Liver (tissue), 8 donors: ENCODE measurements at regions not wholly inside any gene's neighbourhood (a gene's known extent, or its start where the extent isn't known, plus 50 kb on each side); places are given as distances from the start of the nearest gene placed in this dataset.

Experiments used
- DNase-seq: peaks from one replicate; pipeline ENCODE4 v3.0.0-alpha.2; 2017; ENCODE audit warnings: low spot score
- H3K27ac ChIP-seq, 2 donors: one replicate each; pipeline ENCODE4 v1.7.0; 2013; ENCODE audit warnings: inconsistent platforms in 2 of 2, low read length in 2 of 2, control low read depth in 1 of 2, low read depth in 1 of 2, mild to moderate bottlenecking in 1 of 2
- H3K27me3 ChIP-seq, 4 donors: one replicate each; pipeline versions ENCODE4 v1.6.1 to v1.7.0; 2013; ENCODE audit warnings: low read length in 3 of 4, inconsistent platforms in 1 of 4, mild to moderate bottlenecking in 1 of 4, moderate library complexity in 1 of 4; ENCODE audit not compliant: control insufficient read depth in 4 of 4, insufficient read depth in 4 of 4
- H3K36me3 ChIP-seq, 4 donors: one replicate each; pipeline versions ENCODE4 v1.6.1 to v1.7.0; 2013; ENCODE audit warnings: low read length in 3 of 4, mild to moderate bottlenecking in 3 of 4, low read depth in 1 of 4, moderate library complexity in 1 of 4; ENCODE audit not compliant: control insufficient read depth in 4 of 4, insufficient read depth in 3 of 4
- H3K4me1 ChIP-seq, 4 donors: one replicate each; pipeline versions ENCODE4 v1.6.1 to v1.7.0; 2013; ENCODE audit warnings: low read length in 3 of 4, mild to moderate bottlenecking in 3 of 4, moderate library complexity in 1 of 4; ENCODE audit not compliant: control insufficient read depth in 4 of 4, insufficient read depth in 4 of 4
- H3K4me3 ChIP-seq, 3 donors: one replicate each; pipeline versions ENCODE4 v1.6.1 to v1.7.0; 2013; ENCODE audit warnings: low read length in 3 of 3, control low read depth in 1 of 3, low read depth in 1 of 3, mild to moderate bottlenecking in 1 of 3
- H3K9ac ChIP-seq, 2 donors: one replicate each; pipeline ENCODE4 v1.7.0; 2013; ENCODE audit warnings: low read length in 2 of 2, mild to moderate bottlenecking in 2 of 2, moderate library complexity in 2 of 2, control low read depth in 1 of 2, low read depth in 1 of 2
- H3K9me3 ChIP-seq, 4 donors: one replicate each; pipeline versions ENCODE4 v1.6.1 to v1.7.0; 2013; ENCODE audit warnings: low read length in 3 of 4; ENCODE audit not compliant: control insufficient read depth in 4 of 4
- ATF3 ChIP-seq: IDR thresholded peaks from 2 replicates; pipeline ENCODE4 v1.6.1; 2016; ENCODE audit warnings: antibody characterized with exemption
- CTCF ChIP-seq: fragments of 150-350 bp; IDR thresholded peaks from 2 replicates; pipeline ENCODE4 v1.5.1; 2017; ENCODE audit warnings: improper control_type of control experiment, low read depth, low read length; ENCODE audit not compliant: missing input control
- EGR1 ChIP-seq, 2 donors: IDR thresholded peaks; 2 replicates each; pipeline ENCODE4 v1.6.1; 2016 to 2018; ENCODE audit warnings: antibody characterized with exemption in 2 of 2, low read depth in 2 of 2
- FOXA1 ChIP-seq: IDR thresholded peaks from 2 replicates; pipeline ENCODE4 v1.6.1; 2016; ENCODE audit warnings: antibody characterized with exemption
- FOXA2 ChIP-seq: IDR thresholded peaks from 2 replicates; pipeline ENCODE4 v1.6.1; 2016; ENCODE audit warnings: antibody characterized with exemption
- GABPA ChIP-seq, 2 donors: IDR thresholded peaks in 1 of 2; conservative IDR thresholded peaks in 1 of 2; 2 replicates each; pipeline ENCODE4 v1.6.1; 2016; ENCODE audit warnings: antibody characterized with exemption in 2 of 2, mild to moderate bottlenecking in 1 of 2, moderate library complexity in 1 of 2
- HNF4A ChIP-seq, 2 donors: conservative IDR thresholded peaks; 2 replicates each; pipeline ENCODE4 v1.6.1; 2016; ENCODE audit warnings: antibody characterized with exemption in 2 of 2, mild to moderate bottlenecking in 2 of 2
- HNF4G ChIP-seq: IDR thresholded peaks from 2 replicates; pipeline ENCODE4 v1.6.1; 2016; ENCODE audit warnings: antibody characterized with exemption
- JUND ChIP-seq, 2 donors: IDR thresholded peaks; 2 replicates each; pipeline ENCODE4 v1.6.1; 2016; ENCODE audit warnings: antibody characterized with exemption in 2 of 2
- MAX ChIP-seq: IDR thresholded peaks from 2 replicates; pipeline ENCODE4 v1.6.1; 2016; ENCODE audit warnings: antibody characterized with exemption
- NR2F2 ChIP-seq: IDR thresholded peaks from 2 replicates; pipeline ENCODE4 v1.6.1; 2016; ENCODE audit warnings: antibody characterized with exemption
- RAD21 ChIP-seq, 2 donors: IDR thresholded peaks; 2 replicates each; pipeline ENCODE4 v1.6.1; 2016; ENCODE audit warnings: antibody characterized with exemption in 2 of 2, mild to moderate bottlenecking in 2 of 2
- REST ChIP-seq: IDR thresholded peaks from 2 replicates; pipeline ENCODE4 v1.6.1; 2016; ENCODE audit warnings: antibody characterized with exemption, mild to moderate bottlenecking
- RXRA ChIP-seq, 2 donors: IDR thresholded peaks; 2 replicates each; pipeline ENCODE4 v1.6.1; 2017 to 2018; ENCODE audit warnings: antibody characterized with exemption in 2 of 2, mild to moderate bottlenecking in 1 of 2
- SP1 ChIP-seq: IDR thresholded peaks from 2 replicates; pipeline ENCODE4 v1.6.1; 2018; ENCODE audit warnings: antibody characterized with exemption, mild to moderate bottlenecking
- TAF1 ChIP-seq: conservative IDR thresholded peaks from 2 replicates; pipeline ENCODE4 v1.6.1; 2016; ENCODE audit warnings: antibody characterized with exemption, mild to moderate bottlenecking
- YY1 ChIP-seq: IDR thresholded peaks from 2 replicates; pipeline ENCODE4 v1.6.1; 2016; ENCODE audit warnings: antibody characterized with exemption, mild to moderate bottlenecking
- ZBTB33 ChIP-seq: IDR thresholded peaks from 2 replicates; pipeline ENCODE4 v1.6.1; 2016; ENCODE audit warnings: antibody characterized with exemption
- WGBS: extraction: QIAGEN DNeasy Blood & Tissue Kit; methylation state at CpG from one replicate; pipeline ENCODE4 v1.1.7; 2013; 5-methylcytosine and 5-hydroxymethylcytosine counted together
- donor health status: healthy.
- donor health status: healthy.
- donor health status: healthy.
- donor health status: healthy.
- donor health status: healthy.

GRCh38 chr10:113476191-113476590 is 76.7 kb upstream of the HABP2 start:
- H3K36me3 ChIP-seq = no peaks in the 10 kb centered on the region
- no peak overlapping the region for H3K27ac ChIP-seq
- DNase-seq = no peak
- WGBS = 79% methylated on average over 8 of the region's 8 CpGs
- no peak overlapping the region for H3K9ac ChIP-seq
- peaks cover 0 to 7% (median under 1%) of the 10 kb centered on the region in 4 donors for H3K9me3 ChIP-seq
- no peak overlapping the region for H3K4me3 ChIP-seq
- peaks cover 0 to 2% (median 0%) of the 10 kb centered on the region in 4 donors for H3K4me1 ChIP-seq
- no peaks in the 10 kb centered on the region for H3K27me3 ChIP-seq
- TF ChIP-seq RXRA (IDR thresholded peaks at IDR 0.05) = no peak
- TF ChIP-seq ATF3 = no peak
- no peak for TF ChIP-seq GABPA (IDR thresholded peaks at IDR 0.05 in 1 of 2, conservative IDR thresholded peaks at IDR 0.05 in 1 of 2)
- TF ChIP-seq SP1 = no peak

- peaks cover 0 to 7% (median under 1%) of the 10 kb centered on the region in 4 donors for H3K9me3 ChIP-seq
- no peak overlapping the region for H3K9ac ChIP-seq
- no peak overlapping the region for H3K27ac ChIP-seq
- no peaks in the 10 kb centered on the region for H3K36me3 ChIP-seq
- H3K27me3 ChIP-seq = no peaks in the 10 kb centered on the region
- peaks cover 0 to 4% (median 0%) of the 10 kb centered on the region in 4 donors for H3K4me1 ChIP-seq
- no peak for DNase-seq
- TF ChIP-seq TAF1 (no peak), MAX (no peak), NR2F2 (no peak), RXRA (IDR thresholded peaks at IDR 0.05) (no peak), ATF3 (no peak), ZBTB33 (no peak), FOXA2 (no peak), RAD21 (IDR thresholded peaks at IDR 0.05) (no peak), EGR1 (IDR thresholded peaks at IDR 0.05; ENCODE audit: low read depth in 2 of 2) (no peak), SP1 (no peak), HNF4A (conservative IDR thresholded peaks at IDR 0.05) (no peak), HNF4G (no peak), FOXA1 (no peak), CTCF (no peak), YY1 (no peak), JUND (IDR thresholded peaks at IDR 0.05) (no peak), REST (no peak), GABPA (IDR thresholded peaks at IDR 0.05 in 1 of 2, conservative IDR thresholded peaks at IDR 0.05 in 1 of 2) (no peak)
- no peak overlapping the region for H3K4me3 ChIP-seq
- WGBS = 81% methylated on average over 5 of the region's 5 CpGs
Observed at GRCh38 chr10:113476673-113477072, 76.2 kb upstream of the HABP2 start.
